HEK293T (cell line): ENCODE measurements at regions not wholly inside any gene's neighbourhood (a gene's known extent, or its start where the extent isn't known, plus 50 kb on each side); places are given as distances from the start of the nearest gene placed in this dataset.

Experiments used
- CTCF ChIA-PET: fragments of 350-600 bp; formaldehyde crosslinking; extraction: SDS; loops from one replicate; lab custom pipeline; 2021; ENCODE audit warnings: antibody characterized with exemption, inconsistent platforms; lab: Yijun Ruan, JAX
- POLR2A ChIA-PET: fragments of 350-600 bp; formaldehyde crosslinking; extraction: SDS; loops from one replicate; lab custom pipeline; 2020; ENCODE audit warnings: antibody characterized with exemption, inconsistent platforms; lab: Yijun Ruan, JAX
- DNase-seq: peaks from one replicate; pipeline ENCODE4 v3.0.0; 2012; ENCODE audit warnings: mixed read lengths; ENCODE audit errors: extremely low spot score
- ARNT ChIP-seq: fragments of 450-650 bp; IDR thresholded peaks from 2 replicates; pipeline ENCODE4 v1.6.1; 2017; ENCODE audit warnings: mild to moderate bottlenecking
- BHLHE40 ChIP-seq: fragments of 450-650 bp; IDR thresholded peaks from 2 replicates; pipeline ENCODE4 v1.6.1; 2016; ENCODE audit warnings: mild to moderate bottlenecking, moderate library complexity, borderline replicate concordance
- CTBP1 ChIP-seq: fragments of 450-650 bp; IDR thresholded peaks from 2 replicates; pipeline ENCODE4 v1.6.1; 2016; ENCODE audit warnings: borderline replicate concordance
- ELF4 ChIP-seq: fragments of 450-650 bp; IDR thresholded peaks from 2 replicates; pipeline ENCODE4 v1.6.1; 2017; ENCODE audit warnings: antibody characterized with exemption
- FOXA1 ChIP-seq: fragments of 450-650 bp; IDR thresholded peaks from 2 replicates; pipeline ENCODE4 v1.6.1; 2016; ENCODE audit warnings: mild to moderate bottlenecking
- FOXK2 ChIP-seq: fragments of 450-650 bp; IDR thresholded peaks from 2 replicates; pipeline ENCODE4 v1.6.1; 2016; ENCODE audit warnings: mild to moderate bottlenecking
- FOXM1 ChIP-seq: fragments of 450-650 bp; IDR thresholded peaks from 2 replicates; pipeline ENCODE4 v1.6.1; 2017; ENCODE audit warnings: mild to moderate bottlenecking, borderline replicate concordance
- HDGF ChIP-seq: fragments of 450-650 bp; IDR thresholded peaks from 2 replicates; pipeline ENCODE4 v1.6.1; 2017; ENCODE audit warnings: antibody characterized with exemption, borderline replicate concordance
- L3MBTL2 ChIP-seq: fragments of 450-650 bp; conservative IDR thresholded peaks from 2 replicates; pipeline ENCODE4 v1.6.1; 2016; ENCODE audit warnings: mild to moderate bottlenecking
- LEF1 ChIP-seq: fragments of 450-650 bp; IDR thresholded peaks from 2 replicates; pipeline ENCODE4 v1.6.1; 2017; ENCODE audit warnings: mild to moderate bottlenecking, borderline replicate concordance
- NFRKB ChIP-seq: fragments of 450-650 bp; IDR thresholded peaks from 2 replicates; pipeline ENCODE4 v1.6.1; 2016; ENCODE audit warnings: mild to moderate bottlenecking, moderate library complexity
- PKNOX1 ChIP-seq: fragments of 450-650 bp; IDR thresholded peaks from 2 replicates; pipeline ENCODE4 v1.6.1; 2016
- SP1 ChIP-seq: fragments of 450-650 bp; IDR thresholded peaks from 2 replicates; pipeline ENCODE4 v1.6.1; 2017
- SUZ12 ChIP-seq: fragments of 450-650 bp; IDR thresholded peaks from 2 replicates; pipeline ENCODE4 v1.6.1; 2016; ENCODE audit warnings: mild to moderate bottlenecking
- TARDBP ChIP-seq: fragments of 450-650 bp; IDR thresholded peaks from 2 replicates; pipeline ENCODE4 v1.6.1; 2016
- ZNF384 ChIP-seq: fragments of 450-650 bp; IDR thresholded peaks from 2 replicates; pipeline ENCODE4 v1.6.1; 2016

GRCh38 chr20:21836346-21836745 lies 130.9 kb downstream of the PAX1 start:
- POLR2A ChIA-PET, result no interaction called here
- TF ChIP-seq LEF1, result no peak
- TF ChIP-seq SP1, result no peak
- no peak for TF ChIP-seq BHLHE40
- no peak for TF ChIP-seq FOXM1
- no peak for TF ChIP-seq ARNT
- no peak for TF ChIP-seq NFRKB
- TF ChIP-seq FOXK2, result no peak
- no peak for TF ChIP-seq CTBP1
- no peak for TF ChIP-seq SUZ12
- no peak for TF ChIP-seq PKNOX1
- no peak for TF ChIP-seq ELF4
- TF ChIP-seq TARDBP, result no peak
- no peak for TF ChIP-seq L3MBTL2
- CTCF ChIA-PET, result no interaction called here
- DNase-seq, result no peak

DNA sequence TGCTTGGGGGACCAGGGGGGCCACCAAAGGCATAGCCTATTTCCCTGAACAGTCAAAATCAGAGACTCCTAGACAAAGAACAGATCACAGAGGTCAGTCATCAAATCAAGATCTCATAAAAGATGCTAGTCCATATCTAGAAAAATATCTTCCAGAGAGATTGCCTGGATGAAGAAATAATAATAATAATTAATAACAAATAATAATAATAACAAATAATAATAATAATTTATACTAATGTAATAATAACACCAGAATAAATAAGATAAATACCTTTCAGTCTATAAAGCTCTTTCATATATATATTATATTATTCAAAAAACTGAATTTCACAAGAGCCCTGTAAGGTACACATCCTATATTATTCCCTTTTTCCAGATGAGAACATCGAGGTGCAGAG lies 129.6 kb downstream of the PAX1 start:
- CTCF ChIA-PET, result no interaction called here
- POLR2A ChIA-PET, result no interaction called here
- TF ChIP-seq L3MBTL2, result no peak

DNA sequence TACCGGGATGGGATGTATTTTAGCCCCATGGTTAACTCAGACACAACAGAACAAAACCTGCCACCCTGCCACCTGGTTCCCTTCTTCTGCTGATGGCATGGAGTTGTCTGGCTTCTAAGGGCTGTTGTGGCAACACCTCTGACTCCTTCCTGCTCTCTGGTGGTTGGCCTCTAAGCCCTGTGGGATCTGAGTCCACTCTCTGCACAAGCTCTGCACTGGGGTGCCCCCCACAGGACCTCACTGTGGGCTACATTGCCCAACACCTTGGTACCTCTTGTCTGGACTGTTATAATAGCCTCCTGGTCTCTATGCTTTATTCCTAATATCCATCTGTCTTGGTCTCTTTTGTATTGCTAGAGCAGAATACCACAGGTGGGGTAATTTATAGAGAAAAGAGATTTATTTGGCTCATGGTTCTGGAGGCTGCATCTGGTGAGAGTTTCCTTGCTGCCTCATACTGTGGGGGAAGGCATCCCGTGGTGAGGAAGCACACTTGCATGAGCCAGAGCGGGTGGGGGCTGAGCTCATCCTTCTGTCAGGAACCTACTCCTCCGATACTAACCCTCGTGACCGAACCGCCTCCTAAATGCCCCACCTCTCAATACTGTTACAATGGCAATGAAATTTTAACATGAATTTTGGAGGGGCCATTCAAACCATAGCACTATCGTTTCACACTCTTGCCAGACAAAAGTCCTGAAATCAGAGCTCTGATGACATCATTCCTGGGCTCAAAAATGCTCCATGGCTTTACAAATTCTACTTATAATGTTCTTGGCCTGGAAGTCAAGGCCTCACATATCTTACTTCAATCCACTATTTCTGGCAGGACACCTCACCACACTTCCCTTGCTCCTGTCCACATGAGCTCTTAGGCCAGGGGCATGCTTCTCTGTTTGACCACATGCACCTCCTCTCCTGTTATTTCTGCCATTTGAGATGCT lies 127.2 kb downstream of the PAX1 start:
- no peak for TF ChIP-seq NFRKB
- no peak for TF ChIP-seq ZNF384
- no peak for TF ChIP-seq FOXM1
- no peak for TF ChIP-seq L3MBTL2
- no peak for TF ChIP-seq SP1
- TF ChIP-seq ELF4, result no peak
- no peak for DNase-seq
- ChIA-PET POLR2A (no interaction called here), CTCF (interaction anchor here (0.8 kb wide), 1 partner anchor 23 kb away, joined by 4 read pairs; no protein-coding TSS in a partner anchor)

More for the DNA sequence above, 129.6 kb downstream of the PAX1 start:
- no peak for DNase-seq

- TF ChIP-seq NFRKB (no peak), TARDBP (no peak), HDGF (no peak), ELF4 (no peak), CTBP1 (no peak), SUZ12 (no peak), ZNF384 (no peak), BHLHE40 (no peak), PKNOX1 (no peak), ARNT (no peak), FOXM1 (no peak), FOXK2 (no peak), SP1 (no peak), LEF1 (no peak), FOXA1 (no peak), L3MBTL2 (no peak)
- no peak for DNase-seq
- POLR2A ChIA-PET, result no interaction called here
- CTCF ChIA-PET, result interaction anchor here (0.6 kb wide), 1 partner anchor 107 kb away, joined by 6 read pairs; no protein-coding TSS in a partner anchor
Observed at GRCh38 chr20:21826976-21827375, 121.5 kb downstream of the PAX1 start.

DNA sequence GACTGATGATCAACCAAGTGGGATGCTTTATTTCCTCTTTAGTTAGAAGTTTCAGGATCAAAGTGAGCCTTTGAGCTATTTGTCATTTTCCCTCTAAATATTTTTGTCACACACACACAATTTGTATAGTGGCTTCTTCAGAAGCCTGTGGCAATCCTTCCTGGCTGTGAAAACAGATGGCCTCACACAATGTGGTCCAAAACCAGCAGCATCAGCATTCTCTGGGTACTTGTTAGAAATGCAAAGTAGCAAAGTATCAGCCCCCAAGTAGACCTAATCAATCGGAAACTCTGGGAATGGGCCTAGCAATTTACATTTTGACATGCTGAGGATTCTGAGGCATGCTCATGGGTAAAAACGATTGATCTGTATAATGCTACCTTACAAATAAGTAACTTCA lies 115.9 kb downstream of the PAX1 start:
- CTCF ChIA-PET, result no interaction called here

More for the DNA sequence above, 115.9 kb downstream of the PAX1 start:
- TF ChIP-seq FOXA1 (no peak), CTBP1 (no peak), ZNF384 (no peak), L3MBTL2 (no peak), SUZ12 (no peak), LEF1 (no peak), ARNT (no peak), FOXK2 (no peak), SP1 (no peak), FOXM1 (no peak), BHLHE40 (no peak), PKNOX1 (no peak), TARDBP (no peak), NFRKB (no peak)
- DNase-seq, result no peak
- POLR2A ChIA-PET, result no interaction called here
